ENCODE measurements at regions not wholly inside any gene's neighbourhood (a gene's known extent, or its start where the extent isn't known, plus 50 kb on each side); places are given as distances from the start of the nearest gene placed in this dataset.
"Not testable (repeated sequence)": the region's sequence is repeated elsewhere in the genome, so short reads cannot be mapped to it uniquely, and the experiment has no call there.

- ATAC-seq, result no peak
- Histone ChIP-seq H3K4me1 (no peaks in the 10 kb centered on the region), H3K4me2 (no peak overlapping the region), H3K27ac (no peak overlapping the region), H3K9me3 (no peaks in the 10 kb centered on the region), H3K4me3 (no peak overlapping the region)
- POLR2A ChIA-PET, result no interaction called here
- no peak for FAIRE-seq
- CTCF ChIA-PET, result no interaction called here
- no peak for TF ChIP-seq JUNB (IDR thresholded peaks at IDR 0.05)
- TF ChIP-seq NFE2L2 (conservative IDR thresholded peaks at IDR 0.05; ENCODE audit: low read length), result no peak
- no peak for TF ChIP-seq EP300 (IDR thresholded peaks at IDR 0.05)
- no peak for TF ChIP-seq ELK1 (IDR thresholded peaks at IDR 0.05; ENCODE audit: low read depth, low read length)
- TF ChIP-seq HDAC2 (IDR thresholded peaks at IDR 0.05), result no peak
- no peak for TF ChIP-seq CBX2 (IDR thresholded peaks at IDR 0.05; ENCODE audit: borderline replicate concordance, low read depth)
- TF ChIP-seq POLR2AphosphoS2 (conservative IDR thresholded peaks at IDR 0.05; ENCODE audit: low read length), result no peak
- TF ChIP-seq ATOH8 (CRISPR knock-in tag; IDR thresholded peaks at IDR 0.05; ENCODE audit: low read depth), result no peak
- no peak for TF ChIP-seq RCOR1 (IDR thresholded peaks at IDR 0.05; ENCODE audit: low read depth, low read length)
- no peak for TF ChIP-seq FOXS1 (CRISPR knock-in tag; IDR thresholded peaks at IDR 0.05)
- TF ChIP-seq GATA3 (IDR thresholded peaks at IDR 0.05; ENCODE audit: borderline replicate concordance), result no peak
- 76% methylated on average over 1 of the region's 1 CpG for WGBS (ENCODE audit: missing lambda C conversion rate)
- no peak for DNase-seq (ENCODE audit: low read depth in 1 of 2, low spot score in 1 of 2)
These were observed 167.1 kb upstream of the KYNU start for GRCh38 chr2:142710336-142710735.

GRCh38 chr2:142707318-142707717, 170.1 kb upstream of the KYNU start:
- POLR2A ChIA-PET, result no interaction called here
- ATAC-seq, result no peak

GRCh38 chr2:142702397-142702796, 175.1 kb upstream of the KYNU start:
- H3K4me3 ChIP-seq; H3K4me2 ChIP-seq; FAIRE-seq; DNase-seq (ENCODE audit: low read depth in 1 of 2, low spot score in 1 of 2); H3K9me3 ChIP-seq; H3K27ac ChIP-seq; POLR2A ChIA-PET; H3K4me1 ChIP-seq; CTCF ChIA-PET; ATAC-seq: not testable (repeated sequence)
- WGBS (ENCODE audit: missing lambda C conversion rate), result 97% methylated on average over 7 of the region's 24 CpGs

More at GRCh38 chr2:142707318-142707717, 170.1 kb upstream of the KYNU start:
- H3K27ac ChIP-seq, result no peak overlapping the region
- CTCF ChIA-PET, result no interaction called here
- 96% methylated on average over 14 of the region's 14 CpGs for WGBS (ENCODE audit: missing lambda C conversion rate)
- TF ChIP-seq KDM1A (IDR thresholded peaks at IDR 0.05; ENCODE audit: low read depth) (no peak), ELK1 (IDR thresholded peaks at IDR 0.05; ENCODE audit: low read depth, low read length) (no peak), GATA3 (IDR thresholded peaks at IDR 0.05; ENCODE audit: borderline replicate concordance) (no peak), CBX8 (IDR thresholded peaks at IDR 0.05) (no peak), HOXA7 (CRISPR knock-in tag; IDR thresholded peaks at IDR 0.05) (no peak), PHF8 (IDR thresholded peaks at IDR 0.05; ENCODE audit: borderline replicate concordance, low read depth) (no peak), CHD2 (IDR thresholded peaks at IDR 0.05; ENCODE audit: low read length, partially characterized antibody) (no peak), POLR2A (IDR thresholded peaks at IDR 0.05; ENCODE audit: low read length) (no peak), TP53 (CRISPR knock-in tag; IDR thresholded peaks at IDR 0.05) (no peak), CHD4 (IDR thresholded peaks at IDR 0.05; ENCODE audit: borderline replicate concordance) (no peak), RARB (CRISPR knock-in tag; IDR thresholded peaks at IDR 0.05) (no peak), FOSB (CRISPR knock-in tag; IDR thresholded peaks at IDR 0.05) (no peak), KDM5A (IDR thresholded peaks at IDR 0.05) (no peak), BHLHE40 (IDR thresholded peaks at IDR 0.05; ENCODE audit: low read depth, low read length) (no peak), ZNF302 (CRISPR knock-in tag; IDR thresholded peaks at IDR 0.05) (no peak), HOXB5 (CRISPR knock-in tag; IDR thresholded peaks at IDR 0.05) (no peak), SMC3 (IDR thresholded peaks at IDR 0.05) (no peak), JUN (IDR thresholded peaks at IDR 0.05) (no peak), CBX2 (IDR thresholded peaks at IDR 0.05; ENCODE audit: borderline replicate concordance, low read depth) (no peak), NFE2L2 (conservative IDR thresholded peaks at IDR 0.05; ENCODE audit: low read length) (no peak)
- FAIRE-seq (no peak), DNase-seq (ENCODE audit: low read depth in 1 of 2, low spot score in 1 of 2) (no peak)
- H3K4me2 ChIP-seq, result no peak overlapping the region
- no peaks in the 10 kb centered on the region for H3K4me1 ChIP-seq
- no peak overlapping the region for H3K4me3 ChIP-seq
- no peaks in the 10 kb centered on the region for H3K9me3 ChIP-seq

- POLR2A ChIA-PET; H3K9me3 ChIP-seq; ATAC-seq; H3K4me3 ChIP-seq; FAIRE-seq; H3K4me2 ChIP-seq; H3K27ac ChIP-seq; DNase-seq (ENCODE audit: low read depth in 1 of 2, low spot score in 1 of 2): not testable (repeated sequence)
- WGBS (ENCODE audit: missing lambda C conversion rate), result 95% methylated on average over 11 of the region's 11 CpGs
- CTCF ChIA-PET, result interaction anchor here (0.7 kb wide), 1 partner anchor 61 kb away, joined by 4 read pairs; no protein-coding TSS in a partner anchor
- H3K4me1 ChIP-seq, result peaks cover 13% of the 10 kb centered on the region; the same call in 1 of the 3 replicates
These were observed 181.9 kb upstream of the KYNU start for GRCh38 chr2:142695350-142696257.

Data from A549 (cell line).